ENCODE measurements at regions not wholly inside any gene's neighbourhood (a gene's known extent, or its start where the extent isn't known, plus 50 kb on each side); places are given as distances from the start of the nearest gene placed in this dataset.
"Not testable (repeated sequence)": the region's sequence is repeated elsewhere in the genome, so short reads cannot be mapped to it uniquely, and the experiment has no call there.

GRCh38 chr2:84055816-84056215, 403.3 kb downstream of the SUCLG1 start:
- intact Hi-C loops (cut with micrococcal nuclease), result no loop called here

GRCh38 chr2:84054577-84054976, 404.5 kb downstream of the SUCLG1 start:
- intact Hi-C loops (cut with micrococcal nuclease), result not testable (repeated sequence)

- intact Hi-C loops (cut with micrococcal nuclease), result no loop called here
Measured at GRCh38 chr2:84052913-84053312, 406.2 kb downstream of the SUCLG1 start.

- intact Hi-C loops (cut with micrococcal nuclease), result no loop called here
Measured at GRCh38 chr2:84052043-84052442, 407.0 kb downstream of the SUCLG1 start.

GRCh38 chr2:84048964-84049363, 410.1 kb downstream of the SUCLG1 start:
- intact Hi-C loops (cut with micrococcal nuclease), result no loop called here

- intact Hi-C loops (cut with micrococcal nuclease), result no loop called here
Measured at GRCh38 chr2:84041506-84041905, 417.6 kb downstream of the SUCLG1 start.

- intact Hi-C loops (cut with micrococcal nuclease), result no loop called here
Measured at GRCh38 chr2:84040281-84040680, 418.8 kb downstream of the SUCLG1 start.

- intact Hi-C loops (cut with micrococcal nuclease), result no loop called here
Measured at GRCh38 chr2:84038866-84039265, 420.2 kb downstream of the SUCLG1 start.

- intact Hi-C loops (cut with micrococcal nuclease), result no loop called here
Measured at GRCh38 chr2:84033347-84033974, 425.6 kb downstream of the SUCLG1 start.

- intact Hi-C loops (cut with micrococcal nuclease), result no loop called here
Measured at GRCh38 chr2:84031312-84032050, 427.6 kb downstream of the SUCLG1 start.

- intact Hi-C loops (cut with micrococcal nuclease), result no loop called here
Measured at GRCh38 chr2:84029903-84030575, 429.0 kb downstream of the SUCLG1 start.

- intact Hi-C loops (cut with micrococcal nuclease), result no loop called here
Measured at GRCh38 chr2:84026818-84027217, 432.3 kb downstream of the SUCLG1 start.

GRCh38 chr2:84022810-84023431, 436.2 kb downstream of the SUCLG1 start:
- intact Hi-C loops (cut with micrococcal nuclease), result loop anchor here (1.0 kb wide), 2 partner anchors 54 to 280 kb away; no protein-coding TSS in a partner anchor

GRCh38 chr2:84017010-84017409, 442.1 kb downstream of the SUCLG1 start:
- intact Hi-C loops (cut with micrococcal nuclease), result no loop called here

- intact Hi-C loops (cut with micrococcal nuclease), result no loop called here
Measured at GRCh38 chr2:84016183-84016582, 442.9 kb downstream of the SUCLG1 start.

- intact Hi-C loops (cut with micrococcal nuclease), result no loop called here
Measured at GRCh38 chr2:83997889-83998288, 461.2 kb downstream of the SUCLG1 start.

GRCh38 chr2:83994633-83995179, 464.4 kb downstream of the SUCLG1 start:
- intact Hi-C loops (cut with micrococcal nuclease), result no loop called here

GRCh38 chr2:83993873-83994632, 465.0 kb downstream of the SUCLG1 start:
- intact Hi-C loops (cut with micrococcal nuclease), result no loop called here

- intact Hi-C loops (cut with micrococcal nuclease), result no loop called here
Measured at GRCh38 chr2:83991992-83992391, 467.1 kb downstream of the SUCLG1 start.

- intact Hi-C loops (cut with micrococcal nuclease), result no loop called here
Measured at GRCh38 chr2:83990636-83991035, 468.4 kb downstream of the SUCLG1 start.

- intact Hi-C loops (cut with micrococcal nuclease), result not testable (repeated sequence)
Measured at GRCh38 chr2:83976628-83977027, 482.5 kb downstream of the SUCLG1 start.
